Activated naive CD4-positive, alpha-beta T cell treated with anti-CD3 and anti-CD28 coated beads, Interleukin-2, amount 10 ng/mL, durations not matched to agents 7 days and 5 days (primary cell): ENCODE measurements at regions not wholly inside any gene's neighbourhood (a gene's known extent, or its start where the extent isn't known, plus 50 kb on each side); places are given as distances from the start of the nearest gene placed in this dataset.
"Not testable (repeated sequence)": the region's sequence is repeated elsewhere in the genome, so short reads cannot be mapped to it uniquely, and the experiment has no call there.

Source experiments
- CTCF ChIA-PET: fragments of 350-600 bp; sonication (Branson Sonifier 250); formaldehyde crosslinking; loops from one replicate; lab custom pipeline; 2021; ENCODE audit warnings: antibody characterized with exemption; lab: Charles Lee
- DNase-seq: peaks from one replicate; pipeline ENCODE4 v3.0.0-alpha.2; 2020
- H3K27ac Mint-ChIP-seq: one replicate; pipeline ENCODE4 v1.8.0; 2021; ENCODE audit warnings: mild to moderate bottlenecking, moderate library complexity, mixed read lengths
- H3K27me3 Mint-ChIP-seq: one replicate; pipeline ENCODE4 v1.8.0; 2021; ENCODE audit warnings: mild to moderate bottlenecking, mixed read lengths
- H3K36me3 Mint-ChIP-seq: one replicate; pipeline ENCODE4 v1.8.0; 2021; ENCODE audit warnings: mixed read lengths
- H3K4me1 Mint-ChIP-seq: one replicate; pipeline ENCODE4 v1.8.0; 2021; ENCODE audit warnings: mixed read lengths
- H3K4me3 Mint-ChIP-seq: one replicate; pipeline ENCODE4 v1.8.0; 2021; ENCODE audit warnings: mild to moderate bottlenecking, moderate library complexity, mixed read lengths
- H3K9me3 Mint-ChIP-seq: one replicate; pipeline ENCODE4 v1.8.0; 2021; ENCODE audit warnings: mixed read lengths

DNA sequence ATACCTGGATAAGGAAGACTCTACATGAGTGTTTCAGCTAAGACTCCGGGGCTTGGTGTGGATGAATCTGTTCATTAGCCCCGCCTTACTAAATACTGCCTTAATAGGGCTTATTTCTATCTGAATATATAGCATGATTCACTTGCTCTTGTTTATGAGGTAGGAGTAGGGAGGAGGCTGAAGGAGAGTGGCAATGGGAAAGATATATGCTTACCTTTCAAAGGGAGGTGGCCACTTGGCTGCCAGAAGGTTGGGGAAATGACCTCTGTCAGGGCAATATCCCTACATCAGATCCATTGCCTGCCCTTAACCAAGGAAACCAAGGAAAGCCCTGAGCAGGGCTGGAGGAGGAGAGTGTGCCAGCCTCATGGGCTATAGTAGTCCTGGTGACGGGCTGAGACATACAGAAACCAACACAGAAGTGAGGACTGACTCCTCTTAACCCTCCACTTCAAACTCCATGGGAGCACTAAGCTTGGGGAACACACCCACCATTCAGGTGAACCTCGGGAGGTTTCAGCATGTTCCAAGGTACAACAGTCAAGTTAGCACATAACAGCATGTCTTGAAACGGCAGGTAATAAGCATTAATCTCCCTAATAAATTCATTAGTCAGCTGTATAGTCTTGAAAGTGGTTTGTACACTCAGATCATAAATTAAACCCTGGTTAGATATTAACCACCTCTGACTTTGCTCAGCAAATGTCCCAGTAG is 80.1 kb downstream of the EOMES start:
- no peak for DNase-seq
- Mint-ChIP-seq H3K4me1 (peaks cover 15% of the 10 kb centered on the region), H3K9me3 (peaks cover 3% of the 10 kb centered on the region), H3K4me3 (no peak overlapping the region), H3K36me3 (peaks cover 1% of the 10 kb centered on the region), H3K27me3 (peaks cover 4% of the 10 kb centered on the region), H3K27ac (no peak overlapping the region)
- CTCF ChIA-PET: interaction anchor here (0.6 to 1.2 kb wide), 5 partner anchors 16 to 673 kb away, joined by 3 read pairs; no protein-coding TSS in a partner anchor

GRCh38 chr3:27641271-27641800 is 80.8 kb downstream of the EOMES start:
- Mint-ChIP-seq H3K36me3 (peaks cover 1% of the 10 kb centered on the region), H3K4me3 (no peak overlapping the region), H3K4me1 (peaks cover 15% of the 10 kb centered on the region), H3K9me3 (peaks cover 3% of the 10 kb centered on the region), H3K27me3 (peaks cover 4% of the 10 kb centered on the region), H3K27ac (no peak overlapping the region)
- no peak for DNase-seq
- CTCF ChIA-PET: interaction anchor here (0.6 to 1.7 kb wide), 5 partner anchors 17 to 674 kb away, joined by 3 to 4 read pairs (median 3); no protein-coding TSS in a partner anchor

- CTCF ChIA-PET: no interaction called here
- Mint-ChIP-seq H3K36me3 (peaks cover 2% of the 10 kb centered on the region), H3K4me1 (peaks cover 15% of the 10 kb centered on the region), H3K9me3 (peaks cover 3% of the 10 kb centered on the region), H3K27me3 (peaks cover 4% of the 10 kb centered on the region), H3K27ac (peak overlapping the region; percentile 86), H3K4me3 (no peak overlapping the region)
- DNase-seq: peak; percentile 37
These were observed 82.9 kb downstream of the EOMES start for GRCh38 chr3:27639271-27639670.

- CTCF ChIA-PET: no interaction called here
- DNase-seq: no peak
- Mint-ChIP-seq H3K27me3 (peaks cover 4% of the 10 kb centered on the region), H3K27ac (no peak overlapping the region), H3K4me1 (peaks cover 18% of the 10 kb centered on the region), H3K4me3 (no peak overlapping the region), H3K9me3 (peaks cover 3% of the 10 kb centered on the region), H3K36me3 (peaks cover 2% of the 10 kb centered on the region)
These were observed 83.5 kb downstream of the EOMES start for GRCh38 chr3:27638594-27638993.

GRCh38 chr3:27637346-27637995 is 84.7 kb downstream of the EOMES start:
- Mint-ChIP-seq H3K4me3 (no peak overlapping the region), H3K36me3 (peaks cover 2% of the 10 kb centered on the region), H3K27me3 (peaks cover 4% of the 10 kb centered on the region), H3K9me3 (peaks cover 3% of the 10 kb centered on the region), H3K4me1 (peaks cover 27% of the 10 kb centered on the region), H3K27ac (no peak overlapping the region)
- CTCF ChIA-PET: no interaction called here
- no peak for DNase-seq

- H3K9me3 Mint-ChIP-seq, H3K4me3 Mint-ChIP-seq, H3K27ac Mint-ChIP-seq, DNase-seq, H3K27me3 Mint-ChIP-seq, CTCF ChIA-PET, H3K36me3 Mint-ChIP-seq: not testable (repeated sequence)
- H3K4me1 Mint-ChIP-seq: peaks cover 34% of the 10 kb centered on the region
These were observed 87.1 kb downstream of the EOMES start for GRCh38 chr3:27635006-27635405.

DNA sequence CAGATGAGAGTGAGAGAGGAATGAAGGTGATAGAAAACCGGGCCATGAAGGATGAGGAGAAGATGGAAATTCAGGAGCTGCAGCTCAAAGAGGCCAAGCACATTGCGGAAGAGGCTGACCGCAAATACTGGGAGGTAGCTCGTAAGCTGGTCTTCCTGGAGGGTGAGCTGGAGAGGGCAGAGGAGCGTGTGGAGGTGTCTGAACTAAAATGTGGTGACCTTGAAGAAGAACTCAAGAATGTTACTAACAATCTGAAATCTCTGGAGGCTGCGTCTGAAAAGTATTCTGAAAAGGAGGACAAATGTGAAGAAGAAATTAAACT is 88.9 kb downstream of the EOMES start:
- Mint-ChIP-seq H3K4me1 (peaks cover 35% of the 10 kb centered on the region), H3K27me3 (peaks cover 4% of the 10 kb centered on the region), H3K27ac (peak overlapping the region; percentile 93), H3K36me3 (peaks cover 1% of the 10 kb centered on the region), H3K4me3 (peak overlapping the region; percentile 86), H3K9me3 (no peaks in the 10 kb centered on the region)
- DNase-seq: no peak
- CTCF ChIA-PET: no interaction called here

- CTCF ChIA-PET: interaction anchor here (0.9 to 2.2 kb wide), 2 partner anchors 48 to 50 kb away, joined by 5 to 7 read pairs; no protein-coding TSS in a partner anchor
- peaks cover 40% of the 10 kb centered on the region for H3K4me1 Mint-ChIP-seq
- H3K27ac Mint-ChIP-seq: peak overlapping the region; percentile 93
- peak overlapping the region; percentile 86 for H3K4me3 Mint-ChIP-seq
- peaks cover 2% of the 10 kb centered on the region for H3K36me3 Mint-ChIP-seq
- H3K9me3 Mint-ChIP-seq: no peaks in the 10 kb centered on the region
- peaks cover 4% of the 10 kb centered on the region for H3K27me3 Mint-ChIP-seq
- DNase-seq: peak; percentile 55
These were observed 89.5 kb downstream of the EOMES start for GRCh38 chr3:27632431-27633223.

GRCh38 chr3:27630885-27631284 is 91.2 kb downstream of the EOMES start:
- CTCF ChIA-PET: interaction anchor here (0.6 to 2.2 kb wide), 2 partner anchors 50 to 120 kb away, joined by 3 to 7 read pairs; no protein-coding TSS in a partner anchor

GRCh38 chr3:27629366-27629765 is 92.8 kb downstream of the EOMES start:
- H3K27me3 Mint-ChIP-seq: peaks cover 4% of the 10 kb centered on the region
- H3K27ac Mint-ChIP-seq: no peak overlapping the region
- no peaks in the 10 kb centered on the region for H3K9me3 Mint-ChIP-seq
- peaks cover 64% of the 10 kb centered on the region for H3K4me1 Mint-ChIP-seq
- DNase-seq: no peak
- CTCF ChIA-PET: no interaction called here
- H3K36me3 Mint-ChIP-seq: peaks cover 2% of the 10 kb centered on the region
- no peak overlapping the region for H3K4me3 Mint-ChIP-seq

More at GRCh38 chr3:27630885-27631284, 91.2 kb downstream of the EOMES start:
- peaks cover 2% of the 10 kb centered on the region for H3K36me3 Mint-ChIP-seq
- no peak for DNase-seq
- H3K9me3 Mint-ChIP-seq: no peaks in the 10 kb centered on the region
- peaks cover 4% of the 10 kb centered on the region for H3K27me3 Mint-ChIP-seq
- peaks cover 52% of the 10 kb centered on the region for H3K4me1 Mint-ChIP-seq
- H3K4me3 Mint-ChIP-seq: no peak overlapping the region
- no peak overlapping the region for H3K27ac Mint-ChIP-seq

- no peak for DNase-seq
- CTCF ChIA-PET: interaction anchor here (0.6 to 2.5 kb wide), 2 partner anchors 18 to 53 kb away, joined by 3 to 6 read pairs; no protein-coding TSS in a partner anchor
- Mint-ChIP-seq H3K4me1 (peaks cover 59% of the 10 kb centered on the region), H3K4me3 (no peak overlapping the region), H3K36me3 (peaks cover 1% of the 10 kb centered on the region), H3K9me3 (no peaks in the 10 kb centered on the region), H3K27me3 (peaks cover 1% of the 10 kb centered on the region), H3K27ac (peak overlapping the region; percentile 73)
These were observed 93.9 kb downstream of the EOMES start for GRCh38 chr3:27628026-27628750.

DNA sequence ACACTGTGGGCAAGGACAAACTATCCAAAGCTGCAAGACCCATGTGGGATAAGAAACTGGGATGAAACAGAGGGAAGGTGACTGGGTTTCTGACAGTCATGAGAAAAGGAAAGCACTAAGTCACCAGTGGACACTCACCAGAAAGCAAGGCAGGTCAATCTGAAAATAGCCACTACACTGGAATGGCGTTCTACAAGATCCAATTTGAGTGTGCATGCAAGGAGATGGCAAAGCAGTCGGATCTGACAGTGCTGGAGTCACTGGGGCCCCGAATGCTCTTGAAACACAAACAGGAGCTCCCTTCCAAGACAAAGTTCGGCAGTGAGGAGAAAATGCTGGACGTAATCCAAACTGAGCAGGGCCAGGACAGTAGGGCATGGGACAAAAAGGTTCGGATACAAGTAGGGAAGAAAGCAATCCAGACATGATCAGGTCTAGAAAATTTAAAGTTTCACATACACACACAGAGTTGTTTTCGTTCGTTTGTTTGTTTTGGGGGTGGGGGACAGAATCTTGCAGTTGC is 95.5 kb downstream of the EOMES start:
- H3K4me1 Mint-ChIP-seq: peaks cover 52% of the 10 kb centered on the region

GRCh38 chr3:27625864-27626263 is 96.3 kb downstream of the EOMES start:
- peaks cover 1% of the 10 kb centered on the region for H3K36me3 Mint-ChIP-seq
- no peak overlapping the region for H3K27ac Mint-ChIP-seq
- H3K4me1 Mint-ChIP-seq: peaks cover 48% of the 10 kb centered on the region
- H3K27me3 Mint-ChIP-seq: no peaks in the 10 kb centered on the region
- CTCF ChIA-PET: no interaction called here
- no peak for DNase-seq
- no peaks in the 10 kb centered on the region for H3K9me3 Mint-ChIP-seq
- H3K4me3 Mint-ChIP-seq: no peak overlapping the region

More for the DNA sequence above, 95.5 kb downstream of the EOMES start:
- peaks cover 1% of the 10 kb centered on the region for H3K36me3 Mint-ChIP-seq
- CTCF ChIA-PET: interaction anchor here (1.2 to 2.5 kb wide), 2 partner anchors 54 to 268 kb away, joined by 3 to 6 read pairs; no protein-coding TSS in a partner anchor
- DNase-seq: no peak
- no peaks in the 10 kb centered on the region for H3K9me3 Mint-ChIP-seq
- H3K27ac Mint-ChIP-seq: peak overlapping the region; percentile 47
- H3K4me3 Mint-ChIP-seq: no peak overlapping the region
- no peaks in the 10 kb centered on the region for H3K27me3 Mint-ChIP-seq
